ENCODE measurements at regions not wholly inside any gene's neighbourhood (a gene's known extent, or its start where the extent isn't known, plus 50 kb on each side); places are given as distances from the start of the nearest gene placed in this dataset.

GRCh38 chrX:110954428-110955100 lies 141.4 kb upstream of the PAK3 start:
- CTCF ChIA-PET: no interaction called here
- no peak overlapping the region for H2AFZ ChIP-seq (ENCODE audit: low read depth, low read length)
- H3K4me2 ChIP-seq (ENCODE audit: insufficient read depth, low read length): no peak overlapping the region
- H3K27ac ChIP-seq (ENCODE audit: insufficient read depth, low read depth, low read length): no peak overlapping the region
- H3K4me3 ChIP-seq (replicated peaks in 1 of 3; ENCODE audit: insufficient read depth in 1 of 3, low read depth in 1 of 3, low read length in 3 of 3): no peak overlapping the region
- no peaks in the 10 kb centered on the region for H3K9me1 ChIP-seq (replicated peaks; ENCODE audit: control insufficient read depth, extremely low read depth, insufficient read depth, low read length)
- H3K79me2 ChIP-seq (ENCODE audit: control insufficient read depth, insufficient read depth, low read length): no peaks in the 10 kb centered on the region
- no peak for DNase-seq (ENCODE audit: low read depth, low spot score)
- no peaks in the 10 kb centered on the region for H3K27me3 ChIP-seq (ENCODE audit: control insufficient read depth in 2 of 2, insufficient read depth in 2 of 2, low read length in 2 of 2)
- H3K9ac ChIP-seq (replicated peaks; ENCODE audit: extremely low read depth, insufficient read depth, low read length): no peak overlapping the region
- H4K20me1 ChIP-seq (replicated peaks; ENCODE audit: control insufficient read depth, extremely low read depth, insufficient read depth, low read length): no peaks in the 10 kb centered on the region
- TF ChIP-seq GATA2 (IDR thresholded peaks at IDR 0.05; ENCODE audit: insufficient read depth, insufficient read length, low read depth, low read length) (no peak), POLR2AphosphoS5 (IDR thresholded peaks at IDR 0.05; ENCODE audit: insufficient read depth, low read depth, low read length) (no peak), EZH2 (IDR thresholded peaks at IDR 0.05; ENCODE audit: borderline replicate concordance, low read depth, low read length, severe bottlenecking) (no peak), JUN (IDR thresholded peaks at IDR 0.05; ENCODE audit: borderline replicate concordance, insufficient read depth, insufficient read length, low read depth) (no peak), MAX (IDR thresholded peaks at IDR 0.05; ENCODE audit: insufficient read depth, insufficient read length) (no peak), CTCF (IDR thresholded peaks at IDR 0.05; ENCODE audit: extremely low read depth in 1 of 2, insufficient read depth in 1 of 2, low read depth in 1 of 2, low read length in 2 of 2) (no peak), MYC (IDR thresholded peaks at IDR 0.05; ENCODE audit: low read depth, low read length) (no peak), FOS (IDR thresholded peaks at IDR 0.05; ENCODE audit: borderline replicate concordance, insufficient read depth, low read length) (no peak), POLR2A (IDR thresholded peaks at IDR 0.05; ENCODE audit: low read depth, low read length) (no peak)
- intact Hi-C loops (cut with micrococcal nuclease) (no loop called here), dilution Hi-C loops (cut with MboI; ENCODE audit: extremely low pct_ligation_motif_present, low sequenced_read_pairs) (no loop called here)
- no peaks in the 10 kb centered on the region for H3K4me1 ChIP-seq (ENCODE audit: control insufficient read depth, extremely low read depth, insufficient read depth, low read length)
- no peaks in the 10 kb centered on the region for H3K36me3 ChIP-seq (ENCODE audit: control insufficient read depth in 2 of 2, extremely low read depth in 1 of 2, insufficient read depth in 2 of 2, low read length in 2 of 2)
- no TSS peak for BruUV-seq (replicated peaks)
- no peaks in the 10 kb centered on the region for H3K9me3 ChIP-seq (replicated peaks; ENCODE audit: control insufficient read depth, insufficient read depth, low read length)
- POLR2A ChIA-PET: no interaction called here
- no peak for FAIRE-seq

Measured in endothelial cell of umbilical vein (primary cell).